ENCODE measurements at regions not wholly inside any gene's neighbourhood (a gene's known extent, or its start where the extent isn't known, plus 50 kb on each side); places are given as distances from the start of the nearest gene placed in this dataset.
"Not testable (repeated sequence)": the region's sequence is repeated elsewhere in the genome, so short reads cannot be mapped to it uniquely, and the experiment has no call there.

DNA sequence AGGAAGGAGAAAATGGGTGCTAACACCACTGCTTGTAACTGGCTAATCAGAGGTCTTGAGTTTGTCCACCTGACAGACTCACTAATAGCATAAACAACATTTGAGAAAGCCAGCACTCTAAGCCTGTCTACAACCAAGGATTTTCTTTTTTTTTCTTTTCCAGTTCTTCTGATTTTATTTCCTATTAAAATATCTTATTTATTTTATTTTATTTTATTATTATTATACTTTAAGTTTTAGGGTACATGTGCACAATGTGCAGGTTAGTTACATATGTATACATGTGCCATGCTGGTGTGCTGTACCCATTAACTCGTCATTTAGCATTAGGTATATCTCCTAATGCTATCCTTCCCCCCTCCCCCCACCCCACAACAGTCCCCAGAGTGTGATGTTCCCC lies 888.6 kb upstream of the ARRDC3 start:
- not testable (repeated sequence) for TF ChIP-seq CTCF (IDR thresholded peaks at IDR 0.05); EZH2 (IDR thresholded peaks at IDR 0.05; ENCODE audit: borderline replicate concordance, insufficient read depth, low read depth, low read length, poor library complexity, severe bottlenecking)

All from B cell (primary cell).